ENCODE measurements at regions not wholly inside any gene's neighbourhood (a gene's known extent, or its start where the extent isn't known, plus 50 kb on each side); places are given as distances from the start of the nearest gene placed in this dataset.
A peak's percentile ranks its signal among the peaks of the same experiment; 100 is the strongest.

DNA sequence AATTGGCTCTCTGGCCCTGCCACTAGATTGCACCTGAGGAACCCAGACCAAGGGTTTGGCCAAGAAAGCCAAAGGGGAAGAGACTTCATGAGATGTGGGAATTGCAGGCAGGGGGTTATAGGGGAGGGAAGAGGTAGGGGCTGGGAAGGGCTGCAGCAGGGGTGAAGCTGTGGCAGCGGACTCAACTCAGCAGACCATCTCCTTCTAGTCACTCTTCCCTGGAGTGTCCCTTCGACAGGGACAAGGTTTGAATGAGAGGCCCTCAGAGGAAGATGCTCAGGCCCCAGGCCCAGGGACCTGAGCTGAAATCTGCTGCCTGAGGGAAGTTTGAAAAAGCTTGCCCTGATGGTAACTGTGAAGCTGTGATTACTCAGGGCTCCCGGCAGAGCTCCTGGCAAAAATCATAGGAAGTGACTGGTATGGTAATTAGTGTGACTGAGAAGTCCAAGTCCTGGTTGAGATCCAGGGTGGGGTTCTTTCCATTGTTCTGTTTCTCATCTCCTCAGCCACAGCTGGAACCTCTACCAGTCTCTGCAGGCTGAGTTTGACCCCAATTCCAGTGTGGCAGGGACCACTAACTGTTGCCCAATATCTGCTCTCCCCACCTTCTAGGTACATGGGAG is 300.9 kb downstream of the CYP26B1 start:
- Histone ChIP-seq H3K36me3 (ENCODE audit: control insufficient read depth, insufficient read depth, low read length) (no peaks in the 10 kb centered on the region), H3K27me3 (ENCODE audit: control insufficient read depth, insufficient read depth, low read length) (no peaks in the 10 kb centered on the region), H3K9me3 (ENCODE audit: control insufficient read depth, insufficient read depth, low read depth, low read length) (no peaks in the 10 kb centered on the region), H3K4me1 (ENCODE audit: control insufficient read depth, insufficient read depth, low read length) (no peaks in the 10 kb centered on the region), H3K4me3 (ENCODE audit: low read depth in 2 of 2, low read length in 2 of 2) (no peak overlapping the region), H3K27ac (ENCODE audit: low read length) (no peak overlapping the region)
- ChIA-PET CTCF (no interaction called here), POLR2A (no interaction called here)
- TF ChIP-seq SIN3A (IDR thresholded peaks at IDR 0.05; ENCODE audit: borderline replicate concordance, insufficient read depth, low read depth, low read length): no peak
- TF ChIP-seq, protein P1, sequence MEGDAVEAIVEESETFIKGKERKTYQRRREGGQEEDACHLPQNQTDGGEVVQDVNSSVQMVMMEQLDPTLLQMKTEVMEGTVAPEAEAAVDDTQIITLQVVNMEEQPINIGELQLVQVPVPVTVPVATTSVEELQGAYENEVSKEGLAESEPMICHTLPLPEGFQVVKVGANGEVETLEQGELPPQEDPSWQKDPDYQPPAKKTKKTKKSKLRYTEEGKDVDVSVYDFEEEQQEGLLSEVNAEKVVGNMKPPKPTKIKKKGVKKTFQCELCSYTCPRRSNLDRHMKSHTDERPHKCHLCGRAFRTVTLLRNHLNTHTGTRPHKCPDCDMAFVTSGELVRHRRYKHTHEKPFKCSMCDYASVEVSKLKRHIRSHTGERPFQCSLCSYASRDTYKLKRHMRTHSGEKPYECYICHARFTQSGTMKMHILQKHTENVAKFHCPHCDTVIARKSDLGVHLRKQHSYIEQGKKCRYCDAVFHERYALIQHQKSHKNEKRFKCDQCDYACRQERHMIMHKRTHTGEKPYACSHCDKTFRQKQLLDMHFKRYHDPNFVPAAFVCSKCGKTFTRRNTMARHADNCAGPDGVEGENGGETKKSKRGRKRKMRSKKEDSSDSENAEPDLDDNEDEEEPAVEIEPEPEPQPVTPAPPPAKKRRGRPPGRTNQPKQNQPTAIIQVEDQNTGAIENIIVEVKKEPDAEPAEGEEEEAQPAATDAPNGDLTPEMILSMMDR (IDR thresholded peaks at IDR 0.05): no peak
- TF ChIP-seq, protein P2, sequence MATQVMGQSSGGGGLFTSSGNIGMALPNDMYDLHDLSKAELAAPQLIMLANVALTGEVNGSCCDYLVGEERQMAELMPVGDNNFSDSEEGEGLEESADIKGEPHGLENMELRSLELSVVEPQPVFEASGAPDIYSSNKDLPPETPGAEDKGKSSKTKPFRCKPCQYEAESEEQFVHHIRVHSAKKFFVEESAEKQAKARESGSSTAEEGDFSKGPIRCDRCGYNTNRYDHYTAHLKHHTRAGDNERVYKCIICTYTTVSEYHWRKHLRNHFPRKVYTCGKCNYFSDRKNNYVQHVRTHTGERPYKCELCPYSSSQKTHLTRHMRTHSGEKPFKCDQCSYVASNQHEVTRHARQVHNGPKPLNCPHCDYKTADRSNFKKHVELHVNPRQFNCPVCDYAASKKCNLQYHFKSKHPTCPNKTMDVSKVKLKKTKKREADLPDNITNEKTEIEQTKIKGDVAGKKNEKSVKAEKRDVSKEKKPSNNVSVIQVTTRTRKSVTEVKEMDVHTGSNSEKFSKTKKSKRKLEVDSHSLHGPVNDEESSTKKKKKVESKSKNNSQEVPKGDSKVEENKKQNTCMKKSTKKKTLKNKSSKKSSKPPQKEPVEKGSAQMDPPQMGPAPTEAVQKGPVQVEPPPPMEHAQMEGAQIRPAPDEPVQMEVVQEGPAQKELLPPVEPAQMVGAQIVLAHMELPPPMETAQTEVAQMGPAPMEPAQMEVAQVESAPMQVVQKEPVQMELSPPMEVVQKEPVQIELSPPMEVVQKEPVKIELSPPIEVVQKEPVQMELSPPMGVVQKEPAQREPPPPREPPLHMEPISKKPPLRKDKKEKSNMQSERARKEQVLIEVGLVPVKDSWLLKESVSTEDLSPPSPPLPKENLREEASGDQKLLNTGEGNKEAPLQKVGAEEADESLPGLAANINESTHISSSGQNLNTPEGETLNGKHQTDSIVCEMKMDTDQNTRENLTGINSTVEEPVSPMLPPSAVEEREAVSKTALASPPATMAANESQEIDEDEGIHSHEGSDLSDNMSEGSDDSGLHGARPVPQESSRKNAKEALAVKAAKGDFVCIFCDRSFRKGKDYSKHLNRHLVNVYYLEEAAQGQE (IDR thresholded peaks at IDR 0.05; ENCODE audit: insufficient read depth in 1 of 2, low read depth in 2 of 2, low read length in 1 of 2): no peak
- TF ChIP-seq TCF7L2 (IDR thresholded peaks at IDR 0.05; ENCODE audit: low read depth, low read length): no peak
- TF ChIP-seq POLR2AphosphoS5 (IDR thresholded peaks at IDR 0.05; ENCODE audit: low read depth, low read length): no peak
- BruUV-seq (replicated peaks): no TSS peak
- in situ Hi-C loops (cut with HindIII; ENCODE audit: low pct_unique_long_range_greater_than_20kb, low sequenced_read_pairs): no loop called here
- peak; percentile 58; the same call in 1 of the 2 replicates for ATAC-seq
- intact Hi-C loops (cut with micrococcal nuclease; ENCODE audit: unreplicated experiment): no loop called here
- no peak for DNase-seq (ENCODE audit: low read depth, low spot score)

DNA sequence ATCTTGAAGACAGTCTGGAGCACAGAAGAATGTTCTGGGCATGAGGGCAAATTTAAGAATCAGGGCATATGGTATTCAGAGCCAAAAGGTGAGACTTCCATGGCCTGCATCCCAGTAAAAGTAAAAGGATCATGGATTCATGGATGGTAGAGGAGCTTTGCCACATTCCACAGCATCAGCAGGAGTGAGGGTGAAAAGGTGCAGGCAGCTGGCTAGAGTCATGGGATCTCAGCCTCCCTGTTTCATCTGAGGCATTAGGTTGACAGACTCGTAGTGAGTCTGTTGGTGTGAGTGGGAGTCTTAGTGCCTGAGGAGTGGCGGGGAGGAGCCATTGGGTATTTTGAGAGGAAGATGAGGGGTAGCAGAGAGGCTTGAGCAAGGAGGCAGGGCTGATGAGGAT is 301.6 kb downstream of the CYP26B1 start:
- H3K9me3 ChIP-seq (ENCODE audit: control insufficient read depth, insufficient read depth, low read depth, low read length): no peaks in the 10 kb centered on the region
- no peak overlapping the region for H3K4me3 ChIP-seq (ENCODE audit: low read depth in 2 of 2, low read length in 2 of 2)
- H3K27me3 ChIP-seq (ENCODE audit: control insufficient read depth, insufficient read depth, low read length): no peaks in the 10 kb centered on the region
- BruUV-seq (replicated peaks): no TSS peak
- intact Hi-C loops (cut with micrococcal nuclease; ENCODE audit: unreplicated experiment): no loop called here
- ChIA-PET POLR2A (no interaction called here), CTCF (no interaction called here)
- DNase-seq (ENCODE audit: low read depth, low spot score): no peak
- TF ChIP-seq POLR2AphosphoS5 (IDR thresholded peaks at IDR 0.05; ENCODE audit: low read depth, low read length) (no peak), TCF7L2 (IDR thresholded peaks at IDR 0.05; ENCODE audit: low read depth, low read length) (no peak), SIN3A (IDR thresholded peaks at IDR 0.05; ENCODE audit: borderline replicate concordance, insufficient read depth, low read depth, low read length) (no peak)
- TF ChIP-seq, protein P2 (IDR thresholded peaks at IDR 0.05; ENCODE audit: insufficient read depth in 1 of 2, low read depth in 2 of 2, low read length in 1 of 2): no peak
- TF ChIP-seq, protein P1 (IDR thresholded peaks at IDR 0.05): no peak
- H3K4me1 ChIP-seq (ENCODE audit: control insufficient read depth, insufficient read depth, low read length): no peaks in the 10 kb centered on the region
- no peak for ATAC-seq
- in situ Hi-C loops (cut with HindIII; ENCODE audit: low pct_unique_long_range_greater_than_20kb, low sequenced_read_pairs): no loop called here
- no peak overlapping the region for H3K27ac ChIP-seq (ENCODE audit: low read length)
- no peaks in the 10 kb centered on the region for H3K36me3 ChIP-seq (ENCODE audit: control insufficient read depth, insufficient read depth, low read length)
